WTC11 (cell line): ENCODE measurements at regions not wholly inside any gene's neighbourhood (a gene's known extent, or its start where the extent isn't known, plus 50 kb on each side); places are given as distances from the start of the nearest gene placed in this dataset.

Source experiments
- ATAC-seq: fragments of 200-7000 bp; cut with Tn5 transposase; 2 replicates; pipeline ENCODE4 v1.10.0; 2021; ENCODE audit warnings: mild to moderate bottlenecking, moderate library complexity
- CTCF ChIA-PET: fragments of 300-600 bp; sonication (Branson Sonifier 250); formaldehyde crosslinking; loops from one replicate; lab custom pipeline; 2021; ENCODE audit warnings: antibody characterized with exemption; lab: Charles Lee
- POLR2A ChIA-PET: fragments of 350-600 bp; sonication (Branson Sonifier 250); formaldehyde crosslinking; loops from one replicate; lab custom pipeline; 2021; ENCODE audit warnings: antibody characterized with exemption; lab: Charles Lee
- DNase-seq: peaks from one replicate; pipeline ENCODE4 v3.0.0; 2021; ENCODE audit warnings: low spot score
- H3K27ac Mint-ChIP-seq: 2 replicates; pipeline ENCODE4 v1.8.0; 2021; ENCODE audit warnings: mixed read lengths
- H3K27me3 Mint-ChIP-seq: 2 replicates; pipeline ENCODE4 v1.8.0; 2021; ENCODE audit warnings: low read depth, mild to moderate bottlenecking, moderate library complexity, mixed read lengths
- H3K36me3 Mint-ChIP-seq: 2 replicates; pipeline ENCODE4 v1.8.0; 2021; ENCODE audit warnings: mixed read lengths
- H3K4me1 Mint-ChIP-seq: 2 replicates; pipeline ENCODE4 v1.8.0; 2022; ENCODE audit warnings: mixed read lengths
- H3K4me3 Mint-ChIP-seq: 2 replicates; pipeline ENCODE4 v1.8.0; 2021; ENCODE audit warnings: mild to moderate bottlenecking, moderate library complexity, mixed read lengths
- H3K9me3 Mint-ChIP-seq: 2 replicates; pipeline ENCODE4 v1.8.0; 2021; ENCODE audit warnings: mixed read lengths
- ATF3 ChIP-seq: sonication (generic); formaldehyde crosslinking; conservative IDR thresholded peaks from 2 replicates; pipeline ENCODE4 v1.8.1; 2022; ENCODE audit warnings: mild to moderate bottlenecking, missing genetic modification reagents
- CDX4 ChIP-seq: fragments of 250-450 bp; sonication (Bioruptor Pico); IDR thresholded peaks from 2 replicates; pipeline ENCODE4 v1.9.0; 2021; ENCODE audit warnings: moderate library complexity, mild to moderate bottlenecking, inconsistent platforms, borderline replicate concordance
- CREB1 ChIP-seq: sonication (generic); formaldehyde crosslinking; IDR thresholded peaks from 2 replicates; pipeline ENCODE4 v1.8.0; 2023; ENCODE audit warnings: mild to moderate bottlenecking, missing genetic modification reagents
- CREM ChIP-seq: sonication (generic); formaldehyde crosslinking; IDR thresholded peaks from 2 replicates; pipeline ENCODE4 v1.8.1; 2022; ENCODE audit warnings: mild to moderate bottlenecking, missing genetic modification reagents, moderate library complexity
- ERG ChIP-seq: fragments of 250-450 bp; sonication (Bioruptor Pico); IDR thresholded peaks from 2 replicates; pipeline ENCODE4 v1.8.0; 2021; ENCODE audit warnings: mild to moderate bottlenecking
- ESRRA ChIP-seq: sonication (generic); formaldehyde crosslinking; IDR thresholded peaks from 2 replicates; pipeline ENCODE4 v1.8.1; 2022; ENCODE audit warnings: mild to moderate bottlenecking, missing genetic modification reagents, borderline replicate concordance
- ETV6 ChIP-seq: sonication (generic); formaldehyde crosslinking; IDR thresholded peaks from 2 replicates; pipeline ENCODE4 v1.8.1; 2022; ENCODE audit warnings: mild to moderate bottlenecking, missing genetic modification reagents
- FOXJ3 ChIP-seq: sonication (generic); formaldehyde crosslinking; IDR thresholded peaks from 2 replicates; pipeline ENCODE4 v1.9.0; 2021; ENCODE audit warnings: missing genetic modification reagents, mild to moderate bottlenecking, borderline replicate concordance
- FOXK1 ChIP-seq: sonication (generic); formaldehyde crosslinking; IDR thresholded peaks from 2 replicates; pipeline ENCODE4 v1.8.0; 2022; ENCODE audit warnings: mild to moderate bottlenecking, moderate library complexity, missing genetic modification reagents
- JUN ChIP-seq: sonication (generic); formaldehyde crosslinking; IDR thresholded peaks from 2 replicates; pipeline ENCODE4 v1.8.0; 2023; ENCODE audit warnings: mild to moderate bottlenecking, missing genetic modification reagents
- KAT7 ChIP-seq: sonication (generic); formaldehyde crosslinking; IDR thresholded peaks from 2 replicates; pipeline ENCODE4 v1.8.1; 2023; ENCODE audit warnings: missing genetic modification reagents, mild to moderate bottlenecking, borderline replicate concordance
- NFATC4 ChIP-seq: fragments of 250-450 bp; sonication (Bioruptor Pico); IDR thresholded peaks from 2 replicates; pipeline ENCODE4 v1.9.0; 2021; ENCODE audit warnings: mild to moderate bottlenecking
- NFYB ChIP-seq: sonication (generic); formaldehyde crosslinking; conservative IDR thresholded peaks from 2 replicates; pipeline ENCODE4 v1.8.0; 2022; ENCODE audit warnings: low read depth, missing genetic modification reagents
- PRRX2 ChIP-seq: fragments of 250-450 bp; sonication (Bioruptor Pico); IDR thresholded peaks from 2 replicates; pipeline ENCODE4 v1.8.0; 2021; ENCODE audit warnings: mild to moderate bottlenecking
- RELA ChIP-seq: sonication (generic); formaldehyde crosslinking; IDR thresholded peaks from 2 replicates; pipeline ENCODE4 v1.8.1; 2022; ENCODE audit warnings: missing genetic modification reagents, mild to moderate bottlenecking, borderline replicate concordance
- SMAD3 ChIP-seq: sonication (generic); formaldehyde crosslinking; IDR thresholded peaks from 2 replicates; pipeline ENCODE4 v1.8.0; 2022; ENCODE audit warnings: missing genetic modification reagents, mild to moderate bottlenecking, borderline replicate concordance
- SOX15 ChIP-seq: fragments of 250-450 bp; sonication (Bioruptor Pico); IDR thresholded peaks from 2 replicates; pipeline ENCODE4 v1.9.0; 2021; ENCODE audit warnings: mild to moderate bottlenecking
- USF2 ChIP-seq: sonication (generic); formaldehyde crosslinking; IDR thresholded peaks from 2 replicates; pipeline ENCODE4 v1.8.1; 2023; ENCODE audit warnings: mild to moderate bottlenecking, missing genetic modification reagents, moderate library complexity
- ZBTB21 ChIP-seq: sonication (generic); formaldehyde crosslinking; IDR thresholded peaks from 2 replicates; pipeline ENCODE4 v1.8.1; 2023; ENCODE audit warnings: mild to moderate bottlenecking, missing genetic modification reagents, borderline replicate concordance
- ZNF219 ChIP-seq: sonication (generic); formaldehyde crosslinking; IDR thresholded peaks from 2 replicates; pipeline ENCODE4 v1.8.0; 2023; ENCODE audit warnings: missing genetic modification reagents, mild to moderate bottlenecking, borderline replicate concordance
- ZNF416 ChIP-seq: fragments of 250-450 bp; sonication (Bioruptor Pico); IDR thresholded peaks from 2 replicates; pipeline ENCODE4 v1.9.0; 2021; ENCODE audit warnings: mild to moderate bottlenecking, inconsistent platforms
- ZNF671 ChIP-seq: fragments of 250-450 bp; sonication (Bioruptor Pico); IDR thresholded peaks from 2 replicates; pipeline ENCODE4 v1.8.0; 2021; ENCODE audit warnings: mild to moderate bottlenecking
- TF ChIP-seq, protein P1 (sequence below): sonication (generic); formaldehyde crosslinking; IDR thresholded peaks from 2 replicates; pipeline ENCODE4 v1.8.1; 2022; ENCODE audit warnings: mild to moderate bottlenecking, missing genetic modification reagents, moderate library complexity, borderline replicate concordance
- TF ChIP-seq, protein P2 (sequence below): sonication (generic); formaldehyde crosslinking; IDR thresholded peaks from 2 replicates; pipeline ENCODE4 v1.8.0; 2023; ENCODE audit warnings: missing genetic modification reagents
- TF ChIP-seq, protein P3 (sequence below): sonication (generic); formaldehyde crosslinking; IDR thresholded peaks from 2 replicates; pipeline ENCODE4 v1.8.1; 2022; ENCODE audit warnings: mild to moderate bottlenecking, moderate library complexity, missing genetic modification reagents

DNA sequence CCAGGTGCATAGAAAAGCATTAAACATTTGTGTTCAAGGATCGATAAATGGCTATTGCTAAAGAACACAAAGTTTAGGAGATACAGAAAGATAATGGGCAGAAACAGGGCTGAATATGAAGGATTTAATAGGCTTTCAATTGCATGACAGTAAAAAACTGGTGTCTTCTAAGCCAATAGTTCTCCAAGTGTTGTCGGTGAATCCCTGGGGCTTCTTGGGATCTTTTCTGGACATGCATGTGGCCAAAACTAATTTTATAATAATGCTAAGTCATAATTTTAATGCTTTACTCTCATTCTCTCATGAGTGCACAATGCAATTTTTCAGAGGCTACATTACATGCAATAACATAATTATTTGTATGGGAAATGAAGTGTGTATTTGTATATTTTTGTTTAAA is 521.1 kb upstream of the ANKRD30A start:
- ATAC-seq (no peak), DNase-seq (no peak)
- POLR2A ChIA-PET, result no interaction called here
- TF ChIP-seq FOXK1 (CRISPR knock-in tag) (no peak), SOX15 (CRISPR knock-in tag) (no peak), NFATC4 (CRISPR knock-in tag) (no peak), ERG (CRISPR knock-in tag) (no peak), ZNF416 (CRISPR knock-in tag) (no peak), JUN (CRISPR knock-in tag) (no peak), ETV6 (no peak), ATF3 (CRISPR knock-in tag) (no peak), CREM (no peak), FOXJ3 (CRISPR knock-in tag) (no peak)
- TF ChIP-seq, protein P1, sequence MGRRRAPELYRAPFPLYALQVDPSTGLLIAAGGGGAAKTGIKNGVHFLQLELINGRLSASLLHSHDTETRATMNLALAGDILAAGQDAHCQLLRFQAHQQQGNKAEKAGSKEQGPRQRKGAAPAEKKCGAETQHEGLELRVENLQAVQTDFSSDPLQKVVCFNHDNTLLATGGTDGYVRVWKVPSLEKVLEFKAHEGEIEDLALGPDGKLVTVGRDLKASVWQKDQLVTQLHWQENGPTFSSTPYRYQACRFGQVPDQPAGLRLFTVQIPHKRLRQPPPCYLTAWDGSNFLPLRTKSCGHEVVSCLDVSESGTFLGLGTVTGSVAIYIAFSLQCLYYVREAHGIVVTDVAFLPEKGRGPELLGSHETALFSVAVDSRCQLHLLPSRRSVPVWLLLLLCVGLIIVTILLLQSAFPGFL (CRISPR knock-in tag), result no peak
- TF ChIP-seq, protein P2, sequence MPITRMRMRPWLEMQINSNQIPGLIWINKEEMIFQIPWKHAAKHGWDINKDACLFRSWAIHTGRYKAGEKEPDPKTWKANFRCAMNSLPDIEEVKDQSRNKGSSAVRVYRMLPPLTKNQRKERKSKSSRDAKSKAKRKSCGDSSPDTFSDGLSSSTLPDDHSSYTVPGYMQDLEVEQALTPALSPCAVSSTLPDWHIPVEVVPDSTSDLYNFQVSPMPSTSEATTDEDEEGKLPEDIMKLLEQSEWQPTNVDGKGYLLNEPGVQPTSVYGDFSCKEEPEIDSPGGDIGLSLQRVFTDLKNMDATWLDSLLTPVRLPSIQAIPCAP (CRISPR knock-in tag), result no peak
- no peaks in the 10 kb centered on the region for H3K4me1 Mint-ChIP-seq
- CTCF ChIA-PET, result no interaction called here
- no peaks in the 10 kb centered on the region for H3K36me3 Mint-ChIP-seq
- no peak overlapping the region for H3K27ac Mint-ChIP-seq
- no peak overlapping the region for H3K4me3 Mint-ChIP-seq
- H3K9me3 Mint-ChIP-seq, result peaks cover 4% of the 10 kb centered on the region; the same call in 1 of the 2 replicates
- no peaks in the 10 kb centered on the region for H3K27me3 Mint-ChIP-seq

- H3K27ac Mint-ChIP-seq, result no peak overlapping the region
These were observed 521.7 kb upstream of the ANKRD30A start for GRCh38 chr10:36603688-36604087.

More at GRCh38 chr10:36603688-36604087, 521.7 kb upstream of the ANKRD30A start:
- Mint-ChIP-seq H3K9me3 (peaks cover 4% of the 10 kb centered on the region; the same call in 1 of the 2 replicates), H3K27me3 (no peaks in the 10 kb centered on the region), H3K4me1 (no peaks in the 10 kb centered on the region), H3K36me3 (no peaks in the 10 kb centered on the region), H3K4me3 (no peak overlapping the region)
- ChIA-PET CTCF (no interaction called here), POLR2A (no interaction called here)
- no peak for DNase-seq
- TF ChIP-seq ERG (CRISPR knock-in tag) (no peak), PRRX2 (CRISPR knock-in tag) (no peak), ZBTB21 (CRISPR knock-in tag) (no peak), NFATC4 (CRISPR knock-in tag) (no peak), SMAD3 (no peak), NFYB (CRISPR knock-in tag) (no peak), FOXJ3 (CRISPR knock-in tag) (no peak), SOX15 (CRISPR knock-in tag) (no peak), USF2 (CRISPR knock-in tag) (no peak), ZNF219 (CRISPR knock-in tag) (no peak), RELA (CRISPR knock-in tag) (no peak), CDX4 (CRISPR knock-in tag) (no peak), CREB1 (CRISPR knock-in tag) (no peak), ZNF671 (no peak), KAT7 (CRISPR knock-in tag) (no peak), ESRRA (CRISPR knock-in tag) (no peak)
- TF ChIP-seq, protein P3, sequence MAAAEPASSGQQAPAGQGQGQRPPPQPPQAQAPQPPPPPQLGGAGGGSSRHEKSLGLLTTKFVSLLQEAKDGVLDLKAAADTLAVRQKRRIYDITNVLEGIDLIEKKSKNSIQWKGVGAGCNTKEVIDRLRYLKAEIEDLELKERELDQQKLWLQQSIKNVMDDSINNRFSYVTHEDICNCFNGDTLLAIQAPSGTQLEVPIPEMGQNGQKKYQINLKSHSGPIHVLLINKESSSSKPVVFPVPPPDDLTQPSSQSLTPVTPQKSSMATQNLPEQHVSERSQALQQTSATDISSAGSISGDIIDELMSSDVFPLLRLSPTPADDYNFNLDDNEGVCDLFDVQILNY (CRISPR knock-in tag), result no peak
- ATAC-seq, result no peak
